ENCODE measurements at regions not wholly inside any gene's neighbourhood (a gene's known extent, or its start where the extent isn't known, plus 50 kb on each side); places are given as distances from the start of the nearest gene placed in this dataset.

GRCh38 chr7:52825611-52826010 lies 209.8 kb upstream of the POM121L12 start:
- H3K4me2 ChIP-seq (ENCODE audit: low read length): peak overlapping the region; percentile 24
- H3K79me2 ChIP-seq (ENCODE audit: insufficient read depth, low read length): no peaks in the 10 kb centered on the region
- no peaks in the 10 kb centered on the region for H3K36me3 ChIP-seq (ENCODE audit: insufficient read depth, low read length)
- TF ChIP-seq CTCF (IDR thresholded peaks at IDR 0.05; ENCODE audit: low read length): no peak
- TF ChIP-seq EZH2 (IDR thresholded peaks at IDR 0.05; ENCODE audit: borderline replicate concordance, low read length): no peak
- H3K4me3 ChIP-seq (ENCODE audit: low read depth, low read length, poor library complexity, severe bottlenecking): peak overlapping the region; percentile 3
- H3K27ac ChIP-seq (ENCODE audit: low read depth, low read length, poor library complexity, severe bottlenecking): peak overlapping the region; percentile 67
- no peaks in the 10 kb centered on the region for H4K20me1 ChIP-seq (ENCODE audit: insufficient read depth, low read length)
- no peaks in the 10 kb centered on the region for H3K27me3 ChIP-seq (ENCODE audit: insufficient read depth, low read length)
- peaks cover 28% of the 10 kb centered on the region for H3K4me1 ChIP-seq (ENCODE audit: insufficient read depth, low read length, severe bottlenecking)
- peak overlapping the region; percentile 3; the same call in 1 of the 2 replicates for H3K9ac ChIP-seq (ENCODE audit: low read length)
- peaks cover 28% of the 10 kb centered on the region for H3K9me3 ChIP-seq (ENCODE audit: low read length)
- peak overlapping the region; percentile 94; the same call in 1 of the 2 replicates for H2AFZ ChIP-seq (ENCODE audit: low read length)
- no peaks in the 10 kb centered on the region for H3K9me2 ChIP-seq (ENCODE audit: low read depth, low read length)
- no peaks in the 10 kb centered on the region for H3F3A ChIP-seq (ENCODE audit: insufficient read depth, low read length)

DNA sequence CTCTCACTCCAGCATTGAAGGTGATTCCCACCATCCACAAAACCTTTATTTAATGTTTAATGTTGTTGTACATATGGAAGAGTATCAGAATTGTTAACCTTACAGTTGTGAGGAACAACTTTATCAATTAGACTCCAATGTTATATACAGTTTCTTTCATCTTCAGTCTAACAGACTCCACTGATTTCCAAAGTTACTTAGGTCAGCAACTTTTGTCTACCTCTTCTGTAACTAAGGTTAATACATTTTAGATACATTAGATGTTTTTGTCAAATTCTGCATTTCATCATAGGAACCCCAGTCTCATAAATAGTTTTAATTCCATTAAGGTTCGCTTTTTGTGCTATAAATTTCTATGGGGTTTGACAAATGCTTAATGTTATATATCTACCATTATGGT lies 223.9 kb upstream of the POM121L12 start:
- H3K36me3 ChIP-seq (ENCODE audit: insufficient read depth, low read length): no peaks in the 10 kb centered on the region
- no peak overlapping the region for H2AFZ ChIP-seq (ENCODE audit: low read length)
- peaks cover 12% of the 10 kb centered on the region for H3K4me1 ChIP-seq (ENCODE audit: insufficient read depth, low read length, severe bottlenecking)

DNA sequence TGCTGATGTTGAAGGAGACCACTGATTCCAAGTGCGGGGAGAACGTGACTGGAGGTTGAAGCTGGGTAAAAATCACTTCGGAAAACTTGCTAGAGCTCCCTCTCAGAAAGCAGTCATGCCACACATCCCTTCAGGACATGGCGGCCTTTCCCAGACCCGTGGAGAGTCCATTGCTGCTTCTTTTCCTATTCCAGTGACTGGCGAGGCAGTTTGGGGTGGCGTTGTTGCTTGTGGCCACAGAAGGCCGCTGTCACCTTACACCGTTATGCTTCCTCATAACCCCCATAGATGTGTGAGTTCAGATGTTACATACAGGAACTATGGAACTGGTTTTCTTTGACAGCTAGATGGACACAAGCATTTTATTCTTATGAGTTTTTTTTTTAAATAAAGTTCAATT lies 235.6 kb upstream of the POM121L12 start:
- no peak overlapping the region for H3K4me3 ChIP-seq (ENCODE audit: low read depth, low read length, poor library complexity, severe bottlenecking)
- no peaks in the 10 kb centered on the region for H3K27me3 ChIP-seq (ENCODE audit: insufficient read depth, low read length)
- H3K36me3 ChIP-seq (ENCODE audit: insufficient read depth, low read length): no peaks in the 10 kb centered on the region
- H3K79me2 ChIP-seq (ENCODE audit: insufficient read depth, low read length): no peaks in the 10 kb centered on the region
- no peak overlapping the region for H3K27ac ChIP-seq (ENCODE audit: low read depth, low read length, poor library complexity, severe bottlenecking)
- H3K9me2 ChIP-seq (ENCODE audit: low read depth, low read length): no peaks in the 10 kb centered on the region
- no peaks in the 10 kb centered on the region for H3K9me3 ChIP-seq (ENCODE audit: low read length)
- H2AFZ ChIP-seq (ENCODE audit: low read length): no peak overlapping the region
- no peak overlapping the region for H3K9ac ChIP-seq (ENCODE audit: low read length)
- H3K4me1 ChIP-seq (ENCODE audit: insufficient read depth, low read length, severe bottlenecking): peaks cover 35% of the 10 kb centered on the region
- H3F3A ChIP-seq (ENCODE audit: insufficient read depth, low read length): no peaks in the 10 kb centered on the region
- H4K20me1 ChIP-seq (ENCODE audit: insufficient read depth, low read length): no peaks in the 10 kb centered on the region
- TF ChIP-seq EZH2 (IDR thresholded peaks at IDR 0.05; ENCODE audit: borderline replicate concordance, low read length) (no peak), CTCF (IDR thresholded peaks at IDR 0.05; ENCODE audit: low read length) (peak; percentile 54)
- no peak overlapping the region for H3K4me2 ChIP-seq (ENCODE audit: low read length)

More for the DNA sequence above, 223.9 kb upstream of the POM121L12 start:
- Histone ChIP-seq H3K79me2 (ENCODE audit: insufficient read depth, low read length) (no peaks in the 10 kb centered on the region), H3K27me3 (ENCODE audit: insufficient read depth, low read length) (no peaks in the 10 kb centered on the region), H4K20me1 (ENCODE audit: insufficient read depth, low read length) (no peaks in the 10 kb centered on the region), H3K9me2 (ENCODE audit: low read depth, low read length) (no peaks in the 10 kb centered on the region), H3F3A (ENCODE audit: insufficient read depth, low read length) (no peaks in the 10 kb centered on the region), H3K9me3 (ENCODE audit: low read length) (peaks cover 8% of the 10 kb centered on the region), H3K27ac (ENCODE audit: low read depth, low read length, poor library complexity, severe bottlenecking) (no peak overlapping the region), H3K9ac (ENCODE audit: low read length) (no peak overlapping the region), H3K4me3 (ENCODE audit: low read depth, low read length, poor library complexity, severe bottlenecking) (no peak overlapping the region), H3K4me2 (ENCODE audit: low read length) (no peak overlapping the region)
- TF ChIP-seq EZH2 (IDR thresholded peaks at IDR 0.05; ENCODE audit: borderline replicate concordance, low read length): no peak
- no peak for TF ChIP-seq CTCF (IDR thresholded peaks at IDR 0.05; ENCODE audit: low read length)

Data from OCI-LY1 (cell line).